SW 1271 (cell line): ENCODE measurements at regions not wholly inside any gene's neighbourhood (a gene's known extent, or its start where the extent isn't known, plus 50 kb on each side); places are given as distances from the start of the nearest gene placed in this dataset.
A peak's percentile ranks its signal among the peaks of the same experiment; 100 is the strongest.

Source experiments
- DNase-seq, 2 experiments: peaks; one replicate each; lab custom pipeline; 2025; lab: John Stamatoyannopoulos, UW

GRCh38 chr11:112785719-112786118, 175.5 kb upstream of the NCAM1 start:
- no peak for DNase-seq

DNA sequence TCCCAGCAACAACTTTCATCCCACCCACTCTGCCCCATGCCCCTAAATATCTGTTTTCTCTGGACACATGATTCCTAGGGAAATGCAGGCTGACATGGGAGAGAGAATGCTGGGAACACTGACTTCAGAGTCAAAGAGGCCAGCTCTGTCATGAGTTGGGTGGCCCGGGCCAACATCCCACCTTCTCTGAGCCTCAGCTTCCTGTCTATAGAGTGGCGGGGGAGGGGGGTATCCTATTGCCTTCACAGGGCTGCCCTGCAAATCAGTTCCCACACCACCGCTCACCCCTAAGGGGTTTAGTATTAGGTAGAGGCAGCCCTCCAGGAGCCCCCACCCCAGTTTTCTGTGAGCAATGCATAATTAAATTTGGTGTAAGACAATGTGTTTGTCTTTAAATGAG, 175.0 kb upstream of the NCAM1 start:
- no peak for DNase-seq

DNA sequence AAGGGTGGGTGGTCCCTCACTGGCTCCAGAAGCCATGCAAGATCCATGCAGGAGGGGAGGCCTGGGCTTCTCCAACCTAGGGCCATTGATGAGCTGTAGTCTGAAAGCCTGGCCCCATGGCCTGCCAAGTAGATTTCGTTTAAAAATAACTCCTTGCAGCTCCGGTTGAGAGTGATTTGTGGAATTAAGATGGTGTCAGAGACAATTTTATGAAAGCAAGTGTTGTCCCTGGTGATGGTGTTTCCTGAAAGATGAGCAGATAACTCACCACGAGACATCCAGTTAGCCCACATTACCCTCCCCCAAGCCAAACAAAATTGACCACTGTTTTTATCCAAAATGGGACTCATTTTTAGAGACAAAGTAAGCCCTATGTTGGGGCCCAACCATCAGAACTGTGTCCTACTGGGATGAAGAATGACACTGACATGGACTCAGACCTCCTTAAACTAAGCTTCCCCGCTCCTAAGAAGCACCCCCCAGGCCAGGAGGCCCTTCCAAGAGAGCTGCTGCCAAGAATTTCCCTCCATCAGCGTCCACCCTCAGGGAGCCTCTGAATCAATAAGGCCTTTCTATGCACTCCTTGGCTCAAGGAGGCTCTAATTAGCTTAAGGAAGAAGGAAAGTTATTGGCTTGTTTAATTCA, 174.2 kb upstream of the NCAM1 start:
- no peak for DNase-seq

GRCh38 chr11:112789481-112789880, 171.7 kb upstream of the NCAM1 start:
- no peak for DNase-seq

DNA sequence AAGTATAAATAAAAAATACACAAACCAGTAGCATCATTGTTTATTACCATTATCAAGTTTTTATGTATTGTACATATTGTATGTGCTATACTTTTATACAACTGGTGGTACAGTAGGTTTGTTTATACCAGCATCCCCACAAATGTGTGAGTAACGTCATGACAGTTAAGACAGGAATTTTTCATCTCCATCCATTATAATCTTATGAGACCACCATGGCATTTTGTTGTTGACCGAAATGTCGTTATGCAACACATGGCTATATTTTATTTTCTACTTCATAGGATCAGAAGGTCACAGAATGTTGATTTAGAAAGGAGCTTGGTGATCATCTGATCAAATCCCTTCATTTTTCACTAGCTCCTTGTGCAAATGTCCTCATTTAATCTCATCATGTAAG, 170.9 kb upstream of the NCAM1 start:
- DNase-seq, result no peak

GRCh38 chr11:112792070-112792469, 169.2 kb upstream of the NCAM1 start:
- DNase-seq, result no peak

- no peak for DNase-seq
These were observed 167.8 kb upstream of the NCAM1 start for GRCh38 chr11:112793416-112793815.

DNA sequence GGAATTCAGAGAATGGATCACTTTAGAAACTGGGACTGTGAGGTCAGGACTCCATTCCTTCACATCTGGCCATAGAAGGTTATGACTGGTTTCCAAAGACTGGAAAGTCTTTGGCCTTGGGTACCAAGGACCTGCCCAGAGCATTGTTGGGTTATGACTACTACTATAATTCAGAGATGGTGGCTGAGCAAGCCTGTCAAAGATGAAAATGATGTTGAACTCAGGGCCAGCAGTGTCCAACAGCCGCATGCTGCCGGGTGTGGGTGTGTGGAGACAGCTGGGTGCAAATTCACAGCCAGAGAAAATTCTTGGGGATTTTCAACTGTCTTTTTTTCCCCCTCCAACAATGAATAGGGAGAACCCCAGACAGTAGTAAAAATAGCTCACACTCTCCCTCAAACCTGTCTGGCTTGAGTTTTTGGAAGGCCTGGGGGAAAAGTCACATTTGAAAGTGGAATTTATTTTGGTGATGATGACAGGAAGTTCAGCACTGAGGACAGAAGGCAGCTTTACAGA, 166.8 kb upstream of the NCAM1 start:
- no peak for DNase-seq

- DNase-seq, result peak; percentile 45 to 77
These were observed 165.9 kb upstream of the NCAM1 start for GRCh38 chr11:112795142-112795815.

GRCh38 chr11:112795911-112796649, 165.1 kb upstream of the NCAM1 start:
- DNase-seq, result no peak

- no peak for DNase-seq
These were observed 164.1 kb upstream of the NCAM1 start for GRCh38 chr11:112797092-112797491.

DNA sequence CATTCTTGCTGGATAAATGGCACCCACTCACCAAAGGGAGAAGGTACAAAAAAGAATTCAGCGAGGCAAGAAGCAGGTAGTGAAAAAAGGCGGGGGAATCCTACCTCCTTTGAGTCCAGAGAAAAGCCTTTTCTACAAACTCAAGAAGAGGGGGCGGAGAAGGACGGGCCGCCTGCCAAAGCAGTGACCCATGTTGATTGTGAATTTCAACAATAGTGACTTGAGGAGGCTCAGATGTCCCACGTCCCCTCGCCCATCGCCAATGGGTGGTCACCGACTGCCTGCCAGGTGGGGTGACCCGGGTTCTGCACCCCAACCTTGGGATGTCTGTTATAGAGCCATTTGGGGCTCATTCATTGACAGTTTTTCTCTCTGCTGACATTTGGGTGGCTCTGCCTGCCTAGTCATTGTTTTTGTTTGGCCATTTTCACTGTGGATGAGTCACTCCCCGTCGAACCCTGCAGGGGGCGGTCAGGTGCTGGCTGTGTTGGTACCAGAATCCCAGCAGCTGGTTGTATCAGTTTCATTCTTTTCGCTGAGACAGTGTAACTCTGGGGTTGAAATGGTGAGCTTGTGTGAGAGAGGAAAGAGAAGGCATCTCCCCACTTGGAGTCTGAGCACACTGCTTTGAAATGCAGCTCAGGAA, 163.4 kb upstream of the NCAM1 start:
- DNase-seq, result peak in 1 of 2 experiments; percentile 20

DNA sequence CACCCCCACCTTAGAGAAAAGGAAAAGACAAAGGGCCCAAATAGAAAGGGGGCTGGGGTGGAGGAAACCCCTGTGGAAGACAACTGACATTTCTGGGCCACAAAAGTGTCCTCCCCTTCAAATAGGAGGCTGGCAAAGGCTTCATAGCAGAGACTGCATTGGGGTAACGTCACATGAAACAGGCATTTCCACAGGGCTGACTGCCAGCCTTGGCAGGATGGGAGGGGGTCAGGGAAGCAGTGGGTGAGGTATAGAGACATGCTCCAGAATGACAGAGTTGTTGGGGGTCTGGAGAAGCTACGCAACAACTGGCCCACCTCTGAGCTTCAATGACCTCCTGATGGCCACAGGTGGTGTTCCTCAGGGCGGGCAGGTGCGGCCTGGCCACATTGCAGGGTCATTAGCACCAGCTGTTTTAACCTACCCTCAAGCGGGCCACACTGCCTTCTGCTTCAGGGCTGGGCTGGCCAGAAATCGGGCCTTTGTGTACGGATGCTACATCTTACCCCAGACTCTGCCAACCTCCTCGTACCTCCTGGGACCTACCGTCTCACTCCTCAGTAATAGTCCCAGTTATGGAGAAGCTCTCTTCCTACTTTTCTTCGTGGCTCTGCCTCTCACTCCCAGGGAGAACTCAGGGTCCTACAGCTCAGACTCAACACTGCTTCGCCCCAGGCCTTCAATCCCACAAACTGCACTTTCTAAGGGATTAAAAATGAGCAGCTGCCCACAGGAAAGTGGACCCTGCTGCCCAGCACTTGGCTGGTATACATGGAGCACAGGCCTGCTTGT, 160.0 kb upstream of the NCAM1 start:
- DNase-seq, result no peak

DNA sequence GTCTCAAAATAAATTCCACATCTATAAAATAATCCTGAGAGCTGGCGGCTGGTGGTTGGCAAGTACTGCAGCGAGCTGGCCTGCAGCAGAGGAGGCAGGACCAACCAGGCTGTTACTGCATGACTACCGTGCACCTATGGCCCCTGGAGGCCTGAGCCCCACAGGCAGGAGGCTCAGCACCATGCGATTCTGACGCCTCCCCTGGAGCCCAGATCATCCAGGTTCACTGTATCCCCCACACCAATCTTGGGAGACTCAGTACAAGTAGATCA, 159.5 kb upstream of the NCAM1 start:
- no peak for DNase-seq

- no peak for DNase-seq
These were observed 155.6 kb upstream of the NCAM1 start for GRCh38 chr11:112805658-112806057.

DNA sequence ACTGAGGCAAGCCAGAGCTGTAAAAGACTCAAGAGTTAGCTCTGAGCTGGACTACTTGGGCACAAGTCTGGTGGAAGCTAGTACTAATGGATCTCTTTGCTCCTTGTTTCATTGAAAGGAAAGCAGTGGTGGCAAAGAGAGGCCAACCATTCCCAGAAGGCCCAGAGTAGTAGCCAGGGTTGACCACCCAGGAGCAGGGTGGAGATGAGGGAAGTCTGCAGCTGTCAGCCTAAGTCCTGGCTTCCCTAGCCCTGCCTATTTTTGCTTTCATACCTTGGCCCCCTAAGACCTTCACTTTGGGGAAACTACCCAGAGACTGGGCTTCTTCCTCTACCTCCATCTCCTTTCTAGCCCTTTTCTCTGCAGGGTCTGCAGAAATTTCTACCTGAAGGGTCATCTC, 155.0 kb upstream of the NCAM1 start:
- no peak for DNase-seq

GRCh38 chr11:112806876-112807275, 154.3 kb upstream of the NCAM1 start:
- DNase-seq, result no peak

GRCh38 chr11:112809429-112809828, 151.8 kb upstream of the NCAM1 start:
- no peak for DNase-seq

DNA sequence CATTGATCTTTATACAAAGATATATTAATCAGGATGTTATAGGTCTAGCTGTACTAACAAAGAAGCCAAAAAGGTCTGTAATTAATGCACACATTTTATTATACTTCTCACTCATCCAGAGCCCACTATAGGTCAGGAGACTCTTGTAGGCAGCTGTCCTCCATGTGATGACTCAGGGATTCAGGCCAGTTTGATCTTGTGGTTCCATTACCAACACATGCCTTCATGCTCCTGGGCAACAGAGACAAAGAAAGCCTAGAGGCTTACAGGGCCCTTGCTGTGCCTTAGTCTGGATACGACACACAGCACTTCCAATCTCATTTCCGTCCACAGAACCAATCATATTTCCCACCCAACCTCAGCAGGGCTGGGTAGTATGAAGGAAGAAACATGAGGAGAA, 150.3 kb upstream of the NCAM1 start:
- DNase-seq, result no peak

- no peak for DNase-seq
These were observed 149.4 kb upstream of the NCAM1 start for GRCh38 chr11:112811783-112812182.

- no peak for DNase-seq
These were observed 148.5 kb upstream of the NCAM1 start for GRCh38 chr11:112812729-112813128.

GRCh38 chr11:112814168-112814567, 147.1 kb upstream of the NCAM1 start:
- no peak for DNase-seq
